GOT3 (cell line): ENCODE measurements at regions not wholly inside any gene's neighbourhood (a gene's known extent, or its start where the extent isn't known, plus 50 kb on each side); places are given as distances from the start of the nearest gene placed in this dataset.

Experiments used
- DNase-seq: peaks from one replicate; lab custom pipeline; 2025; ENCODE audit warnings: mixed read lengths; lab: John Stamatoyannopoulos, UW

GRCh38 chr15:95958382-95958781, 372.1 kb upstream of the NR2F2 start:
- DNase-seq: no peak

- no peak for DNase-seq
Observed at GRCh38 chr15:95968856-95969255, 361.6 kb upstream of the NR2F2 start.

DNA sequence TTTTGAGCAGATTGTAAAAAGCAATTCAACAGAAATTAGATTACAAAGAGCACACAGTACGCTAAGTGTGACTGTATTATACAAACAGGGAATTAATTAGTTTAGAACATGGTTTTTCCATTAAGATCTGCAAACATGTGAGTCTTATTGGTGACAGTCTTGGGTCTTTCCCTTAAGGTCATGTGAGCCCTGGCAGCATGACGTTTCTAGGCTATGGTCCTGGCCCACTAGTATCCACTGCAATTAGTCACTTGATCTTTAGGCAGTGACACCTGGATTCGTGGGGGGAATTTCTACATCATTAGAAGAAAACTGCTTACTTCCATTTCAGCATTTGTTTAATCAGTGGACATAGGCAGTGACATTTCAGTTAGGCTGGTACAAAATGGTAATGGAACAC, 360.2 kb upstream of the NR2F2 start:
- no peak for DNase-seq

GRCh38 chr15:95972041-95972553, 358.4 kb upstream of the NR2F2 start:
- no peak for DNase-seq

DNA sequence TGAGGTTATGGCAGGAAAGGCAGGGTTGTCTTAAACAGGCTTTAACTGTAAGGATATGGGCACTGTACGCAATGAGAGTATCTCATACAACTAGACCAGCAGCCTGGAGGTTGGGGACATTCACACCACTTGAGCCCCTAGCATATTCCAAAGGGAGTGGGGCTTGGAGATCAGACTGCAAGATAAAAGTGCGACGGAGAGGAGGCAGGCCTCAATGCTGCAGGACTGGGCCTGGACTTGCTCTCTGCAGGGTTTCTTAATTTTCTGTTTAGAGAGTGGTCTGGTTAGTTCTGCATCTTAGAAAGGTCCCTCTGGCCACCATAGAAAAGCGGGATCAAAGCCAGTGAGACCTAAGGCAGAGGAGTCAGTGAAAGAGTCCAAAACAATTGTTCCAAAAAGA, 357.7 kb upstream of the NR2F2 start:
- DNase-seq: no peak

- DNase-seq: no peak
Observed at GRCh38 chr15:95973566-95974256, 356.8 kb upstream of the NR2F2 start.

- DNase-seq: no peak
Observed at GRCh38 chr15:95975212-95975611, 355.3 kb upstream of the NR2F2 start.

- DNase-seq: no peak
Observed at GRCh38 chr15:95979286-95979685, 351.2 kb upstream of the NR2F2 start.

- no peak for DNase-seq
Observed at GRCh38 chr15:95981209-95981608, 349.3 kb upstream of the NR2F2 start.

GRCh38 chr15:95987299-95987698, 343.2 kb upstream of the NR2F2 start:
- no peak for DNase-seq

DNA sequence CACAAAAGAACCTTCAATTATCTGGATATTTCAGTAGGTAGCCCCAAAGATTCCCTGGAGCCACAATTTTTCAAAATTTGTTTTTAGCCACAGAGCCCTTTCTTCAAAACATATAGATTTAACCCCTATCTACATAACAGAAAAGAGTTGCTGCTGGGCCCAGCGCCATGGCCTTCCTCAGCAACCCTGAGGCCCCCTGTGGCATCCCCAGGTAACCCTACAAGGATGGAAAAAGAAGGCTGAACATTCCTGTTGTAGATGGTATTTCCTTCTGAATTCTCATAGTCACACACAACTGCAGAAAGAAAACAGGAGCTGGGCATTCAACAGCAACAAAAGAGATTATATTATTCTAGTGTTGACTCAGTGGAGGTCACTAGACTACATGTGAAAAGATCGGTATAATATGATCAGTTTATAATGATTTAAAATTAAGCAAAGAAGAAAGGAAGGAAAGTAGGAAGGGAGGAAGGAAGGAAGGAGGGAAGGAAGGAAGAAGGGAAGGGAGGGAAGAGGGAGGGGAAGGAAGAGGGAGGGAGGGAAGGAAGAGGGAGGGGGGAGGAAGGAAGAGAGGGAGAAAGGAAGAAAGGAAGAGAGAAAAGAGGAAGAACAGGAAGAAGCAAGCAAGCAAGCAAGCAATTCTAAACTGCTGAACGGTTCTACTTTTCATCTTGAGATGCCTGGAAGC, 342.5 kb upstream of the NR2F2 start:
- no peak for DNase-seq

DNA sequence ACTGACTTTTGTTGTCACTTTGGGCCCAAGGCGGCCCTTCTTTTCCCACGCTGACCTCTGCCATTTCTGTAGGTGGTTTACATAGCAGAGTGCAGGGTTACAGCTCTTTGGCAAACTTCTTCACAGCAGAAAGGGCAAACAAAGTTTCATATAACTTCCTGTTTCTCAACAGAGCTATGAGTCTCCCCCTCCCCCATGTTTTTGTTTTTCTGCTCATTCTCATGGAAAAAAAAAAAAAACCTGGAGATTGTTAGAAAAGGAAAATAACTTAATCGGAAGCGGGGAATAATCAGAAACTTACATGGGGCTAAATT, 342.0 kb upstream of the NR2F2 start:
- DNase-seq: no peak

GRCh38 chr15:95989392-95989791, 341.1 kb upstream of the NR2F2 start:
- no peak for DNase-seq

DNA sequence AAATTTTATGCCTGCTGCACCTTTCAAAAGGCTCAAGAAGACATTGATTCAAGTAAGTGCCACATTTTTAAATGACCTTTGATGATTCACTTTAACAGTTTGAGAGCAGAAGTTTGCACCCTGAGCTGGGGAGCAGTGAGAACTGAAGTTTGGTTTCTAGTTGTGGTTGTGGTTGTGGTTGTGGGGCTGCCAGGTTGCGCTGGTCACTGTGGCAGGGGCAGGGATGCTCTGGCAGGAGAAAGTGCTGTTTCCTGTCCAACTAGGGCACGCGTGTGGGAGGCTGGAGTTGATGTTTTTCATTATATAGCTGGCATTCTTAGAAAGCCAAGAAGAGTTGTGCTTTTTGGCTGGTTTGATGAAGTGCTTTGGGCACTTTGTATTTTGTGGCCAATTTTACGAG, 339.7 kb upstream of the NR2F2 start:
- no peak for DNase-seq

DNA sequence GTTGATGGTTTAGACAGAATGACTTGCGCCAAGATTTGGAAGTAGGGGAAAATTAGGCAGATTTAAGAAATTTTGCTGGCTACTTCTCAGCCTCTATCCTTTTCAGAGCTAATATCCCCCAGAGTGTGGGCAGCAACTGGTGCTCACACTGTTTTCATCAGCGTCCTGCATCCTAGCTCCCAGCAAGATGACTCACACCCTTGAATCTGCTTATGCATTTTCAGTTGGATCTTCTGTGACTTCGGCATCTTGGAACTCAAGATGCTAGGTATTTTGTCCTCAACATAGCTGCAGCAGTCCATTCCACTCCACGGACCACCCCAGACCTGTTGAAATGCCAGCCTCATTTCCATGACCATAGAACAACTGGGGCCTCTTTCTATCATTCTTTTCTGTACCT, 336.1 kb upstream of the NR2F2 start:
- no peak for DNase-seq

DNA sequence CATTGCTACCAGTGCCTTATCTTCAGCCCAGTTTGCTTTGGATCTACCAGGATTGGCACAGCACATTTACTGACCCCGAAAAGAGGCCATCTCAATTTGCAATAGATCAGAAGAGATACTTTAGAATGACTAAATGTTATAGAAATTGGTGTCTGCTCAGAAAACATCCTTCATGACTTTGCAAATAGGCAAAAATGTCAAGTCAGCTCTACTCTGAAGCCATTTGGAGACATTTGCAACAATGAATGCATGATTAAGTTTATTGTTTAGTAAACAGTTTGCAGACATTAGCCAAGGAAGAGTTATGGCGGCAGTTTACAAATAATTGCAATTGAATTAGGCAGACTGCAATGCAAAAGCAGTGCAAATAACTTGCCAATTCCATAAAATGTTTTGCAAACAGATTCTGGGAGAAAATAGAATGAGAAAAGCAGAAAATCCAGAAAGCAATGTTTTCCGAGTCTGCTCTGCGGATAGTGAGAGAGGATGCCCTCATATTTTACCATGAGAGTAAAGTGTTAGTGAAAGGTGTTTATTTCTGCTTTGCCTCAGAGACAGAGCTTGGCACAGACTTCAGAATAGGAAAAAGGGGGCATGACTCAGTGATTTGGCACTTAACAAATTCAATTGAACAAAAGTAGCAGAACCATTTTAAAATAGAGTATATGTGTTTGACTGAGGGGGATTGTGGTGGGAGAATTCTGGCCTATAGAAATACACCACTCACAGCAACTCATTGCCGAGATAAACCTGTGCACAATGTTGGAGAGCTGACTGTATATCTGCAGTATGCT, 334.9 kb upstream of the NR2F2 start:
- no peak for DNase-seq

DNA sequence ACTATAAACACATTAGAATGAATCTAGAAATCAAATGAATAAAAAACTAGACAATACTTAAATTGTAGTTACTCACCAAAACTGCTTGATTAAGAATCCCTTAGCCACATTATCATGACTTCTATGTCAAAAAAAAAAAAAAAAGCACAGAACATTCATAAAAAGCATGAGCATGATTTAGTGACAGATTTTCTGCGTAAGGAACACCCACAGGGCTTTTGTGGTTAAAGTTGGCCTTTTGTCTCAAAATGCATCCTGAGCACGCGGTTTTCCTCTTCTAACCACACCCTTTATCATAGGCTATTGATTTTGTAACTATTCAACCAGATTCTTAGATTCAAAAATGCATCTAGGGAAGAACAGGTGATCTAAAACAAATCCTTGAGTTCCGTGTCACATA, 334.0 kb upstream of the NR2F2 start:
- no peak for DNase-seq

DNA sequence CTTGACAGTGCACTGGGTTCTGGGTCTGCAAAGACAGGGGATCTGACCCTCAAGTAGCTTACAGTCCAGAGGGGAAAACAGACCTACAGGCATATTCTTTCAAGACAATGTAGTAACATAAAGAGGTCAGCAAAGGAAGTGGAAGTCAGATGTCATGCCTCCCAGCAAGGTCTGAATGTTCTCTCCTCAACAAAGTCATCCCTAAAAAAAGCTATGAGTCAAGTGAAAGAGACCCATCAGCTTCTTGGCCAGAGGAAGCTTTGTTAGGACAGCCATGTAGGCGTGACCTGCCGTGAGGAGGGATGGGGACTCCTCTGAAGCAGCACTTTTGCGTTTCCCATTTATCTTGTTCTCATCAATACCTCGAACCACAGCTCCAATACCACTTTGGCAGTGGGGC, 331.6 kb upstream of the NR2F2 start:
- no peak for DNase-seq

GRCh38 chr15:96002890-96003859, 327.3 kb upstream of the NR2F2 start:
- no peak for DNase-seq

DNA sequence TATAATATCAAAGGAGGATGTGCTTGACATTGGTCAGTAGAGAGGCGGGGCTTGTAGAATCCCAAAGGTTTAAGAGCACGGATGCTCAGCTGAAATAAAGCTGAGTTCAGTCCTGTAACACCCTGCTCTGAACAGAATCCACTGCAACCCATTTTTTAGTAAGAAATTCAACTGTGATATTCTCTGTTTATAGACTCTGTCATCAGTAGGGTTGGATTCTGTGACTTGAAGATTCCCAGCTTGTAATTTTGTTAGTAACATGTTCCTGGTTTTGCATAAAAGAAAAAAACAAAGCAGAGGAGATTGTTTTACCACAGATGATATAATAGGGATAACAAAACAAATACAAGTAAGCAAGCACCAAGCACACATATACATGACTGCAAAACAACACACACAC, 324.6 kb upstream of the NR2F2 start:
- no peak for DNase-seq

DNA sequence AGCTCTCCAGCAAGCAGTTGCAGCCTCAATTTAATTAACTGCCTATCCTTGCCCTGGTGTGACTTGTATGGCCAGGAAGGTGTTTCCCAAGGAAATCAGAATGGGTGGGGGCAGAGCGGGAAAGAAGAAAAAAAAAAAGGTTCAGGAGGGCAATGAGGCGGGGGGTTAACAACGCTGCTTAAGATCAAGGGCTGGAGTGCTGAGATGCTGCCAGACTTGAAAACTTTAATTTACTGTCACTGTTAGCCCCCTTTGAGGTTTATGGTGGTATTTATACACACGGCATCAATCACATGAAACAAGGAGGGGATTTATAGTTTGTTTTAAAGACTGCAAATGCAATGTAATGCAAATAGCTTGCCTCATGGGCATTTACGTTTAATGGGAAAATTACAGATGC, 319.4 kb upstream of the NR2F2 start:
- no peak for DNase-seq

DNA sequence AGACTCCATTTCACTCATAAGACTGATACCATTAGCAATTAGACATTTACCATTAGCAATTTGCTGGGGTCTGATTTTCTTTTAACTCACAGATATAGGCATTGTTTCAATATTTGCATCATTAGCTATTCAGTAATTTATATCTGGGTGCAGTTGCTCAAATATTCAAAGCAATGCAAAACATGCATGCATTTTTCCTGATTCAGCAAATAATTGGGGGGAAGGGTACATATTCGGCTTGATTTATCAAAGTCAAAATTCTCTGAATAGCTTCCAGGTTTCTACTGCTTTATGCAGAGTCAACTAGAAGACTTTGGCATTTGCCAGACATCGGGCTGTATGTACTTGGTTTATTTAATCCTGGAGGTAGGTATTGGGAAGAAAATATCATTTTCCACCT, 315.6 kb upstream of the NR2F2 start:
- no peak for DNase-seq
